ENCODE measurements at regions not wholly inside any gene's neighbourhood (a gene's known extent, or its start where the extent isn't known, plus 50 kb on each side); places are given as distances from the start of the nearest gene placed in this dataset.
A peak's percentile ranks its signal among the peaks of the same experiment; 100 is the strongest.

DNA sequence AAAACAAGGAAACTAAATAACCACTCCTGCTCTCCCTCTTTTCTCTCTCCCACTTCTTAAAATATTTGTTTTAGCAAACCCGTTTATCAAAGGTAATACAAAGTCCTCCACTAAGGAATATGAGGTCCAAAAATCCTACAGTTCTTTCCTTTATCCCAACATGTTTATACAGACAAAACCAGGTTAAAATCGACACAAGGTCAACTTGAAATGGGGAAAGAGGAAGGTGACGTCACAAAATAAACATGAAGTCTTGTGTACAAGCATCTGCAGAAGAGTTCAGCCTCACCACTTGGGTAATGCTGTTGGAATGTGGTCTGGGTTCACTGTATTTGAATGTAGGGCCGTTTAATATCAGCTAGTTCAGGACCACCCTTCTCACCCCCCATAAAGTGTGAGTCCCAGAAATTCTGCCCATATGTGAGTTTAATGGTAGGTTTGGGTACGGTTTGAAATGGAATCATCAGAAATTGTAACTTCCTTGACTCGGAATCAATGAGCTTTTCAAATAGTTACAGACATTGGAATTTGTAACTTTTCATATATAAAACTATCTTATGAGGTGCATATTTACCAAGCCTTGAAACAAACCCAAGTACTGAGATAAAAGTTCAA, 120.0 kb upstream of the SLC38A2 start:
- H3K79me2 ChIP-seq (ENCODE audit: insufficient read depth, low read length) = no peaks in the 10 kb centered on the region; the same call in 1 of the 2 replicates
- DNase-seq (ENCODE audit: low read depth, low spot score) (peak; percentile 85), ATAC-seq (peak; percentile 57)
- H3K36me3 ChIP-seq (ENCODE audit: control insufficient read depth in 1 of 2, insufficient read depth in 2 of 2, low read length in 2 of 2) = no peaks in the 10 kb centered on the region
- H3K9me3 ChIP-seq (ENCODE audit: control insufficient read depth in 1 of 2, insufficient read depth in 1 of 2, low read depth in 1 of 2, low read length in 2 of 2) = no peaks in the 10 kb centered on the region
- BruUV-seq (replicated peaks) = no TSS peak
- no peaks in the 10 kb centered on the region for H3K27me3 ChIP-seq (ENCODE audit: insufficient read depth, low read length)
- no peaks in the 10 kb centered on the region for H4K20me1 ChIP-seq (ENCODE audit: insufficient read depth)
- ChIA-PET RAD21 (ENCODE audit: low non-redundant PET in 1 of 2, low total read pairs in 2 of 2, uncharacterized antibody in 2 of 2, unreplicated experiment in 2 of 2) (interaction anchor here in 1 of 2 experiments (0.7 kb wide), 1 partner anchor 24 kb away, joined by 3 read pairs; no protein-coding TSS in a partner anchor), CTCF (no interaction called here), POLR2A (interaction anchor here (1.2 to 2.0 kb wide), 2 partner anchors 22 to 121 kb away, joined by 4 to 9 read pairs; no protein-coding TSS in a partner anchor)
- H2AFZ ChIP-seq (ENCODE audit: low read depth, low read length, poor library complexity, severe bottlenecking) = no peak overlapping the region
- H3K4me1 ChIP-seq (ENCODE audit: control insufficient read depth in 1 of 2, insufficient read depth in 2 of 2, low read length in 2 of 2) = peaks cover 71 to 74% of the 10 kb centered on the region in 2 experiments
- no peaks in the 10 kb centered on the region for H3K9me2 ChIP-seq (ENCODE audit: insufficient read depth)
- H3K27ac ChIP-seq (ENCODE audit: low read depth, low read length) = peak overlapping the region; percentile 73
- peak overlapping the region; percentile 7; the same call in 1 of the 2 replicates for H3K9ac ChIP-seq (ENCODE audit: low read length)
- no peak overlapping the region for H3K4me3 ChIP-seq (replicated peaks in 1 of 2; ENCODE audit: low read depth in 1 of 2, low read length in 2 of 2)
- peak overlapping the region; percentile 49 for H3K4me2 ChIP-seq (ENCODE audit: low read length)
- intact Hi-C loops (cut with micrococcal nuclease) = loop anchor here (5.0 kb wide), 3 partner anchors 60 to 120 kb away; partner anchors contain the start of gene SLC38A2
- TF ChIP-seq, protein P1, sequence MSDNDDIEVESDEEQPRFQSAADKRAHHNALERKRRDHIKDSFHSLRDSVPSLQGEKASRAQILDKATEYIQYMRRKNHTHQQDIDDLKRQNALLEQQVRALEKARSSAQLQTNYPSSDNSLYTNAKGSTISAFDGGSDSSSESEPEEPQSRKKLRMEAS (IDR thresholded peaks at IDR 0.05) = no peak
- no peak for TF ChIP-seq TCF7L2 (IDR thresholded peaks at IDR 0.05; ENCODE audit: borderline replicate concordance, extremely low read depth, insufficient read depth, insufficient read length)
- no peak for TF ChIP-seq POLR2A (IDR thresholded peaks at IDR 0.05; ENCODE audit: borderline replicate concordance, extremely low read depth, insufficient read depth, insufficient read length)
- TF ChIP-seq SRF (IDR thresholded peaks at IDR 0.05; ENCODE audit: low read depth) = no peak
- no peak for TF ChIP-seq ZNF274 (IDR thresholded peaks at IDR 0.05; ENCODE audit: low read depth, low read length)
- TF ChIP-seq ELF1 (IDR thresholded peaks at IDR 0.05; ENCODE audit: borderline replicate concordance, low read depth) = no peak
- no peak for TF ChIP-seq SIN3A (IDR thresholded peaks at IDR 0.05; ENCODE audit: low read depth)
- TF ChIP-seq SP1 (IDR thresholded peaks at IDR 0.05; ENCODE audit: low read depth) = peak; percentile 78
- TF ChIP-seq, protein P2, sequence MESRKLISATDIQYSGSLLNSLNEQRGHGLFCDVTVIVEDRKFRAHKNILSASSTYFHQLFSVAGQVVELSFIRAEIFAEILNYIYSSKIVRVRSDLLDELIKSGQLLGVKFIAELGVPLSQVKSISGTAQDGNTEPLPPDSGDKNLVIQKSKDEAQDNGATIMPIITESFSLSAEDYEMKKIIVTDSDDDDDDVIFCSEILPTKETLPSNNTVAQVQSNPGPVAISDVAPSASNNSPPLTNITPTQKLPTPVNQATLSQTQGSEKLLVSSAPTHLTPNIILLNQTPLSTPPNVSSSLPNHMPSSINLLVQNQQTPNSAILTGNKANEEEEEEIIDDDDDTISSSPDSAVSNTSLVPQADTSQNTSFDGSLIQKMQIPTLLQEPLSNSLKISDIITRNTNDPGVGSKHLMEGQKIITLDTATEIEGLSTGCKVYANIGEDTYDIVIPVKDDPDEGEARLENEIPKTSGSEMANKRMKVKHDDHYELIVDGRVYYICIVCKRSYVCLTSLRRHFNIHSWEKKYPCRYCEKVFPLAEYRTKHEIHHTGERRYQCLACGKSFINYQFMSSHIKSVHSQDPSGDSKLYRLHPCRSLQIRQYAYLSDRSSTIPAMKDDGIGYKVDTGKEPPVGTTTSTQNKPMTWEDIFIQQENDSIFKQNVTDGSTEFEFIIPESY (IDR thresholded peaks at IDR 0.05; ENCODE audit: extremely low read depth, insufficient replicate concordance, low read length) = no peak
- TF ChIP-seq FOSL1 (IDR thresholded peaks at IDR 0.05; ENCODE audit: low read depth) = peak; percentile 64
- no peak for TF ChIP-seq EZH2phosphoT487 (IDR thresholded peaks at IDR 0.05; ENCODE audit: borderline replicate concordance)
- no peak for TF ChIP-seq EZH2 (IDR thresholded peaks at IDR 0.05)
- no peak for TF ChIP-seq EGR1 (IDR thresholded peaks at IDR 0.05; ENCODE audit: low read depth)
- TF ChIP-seq, protein P3, sequence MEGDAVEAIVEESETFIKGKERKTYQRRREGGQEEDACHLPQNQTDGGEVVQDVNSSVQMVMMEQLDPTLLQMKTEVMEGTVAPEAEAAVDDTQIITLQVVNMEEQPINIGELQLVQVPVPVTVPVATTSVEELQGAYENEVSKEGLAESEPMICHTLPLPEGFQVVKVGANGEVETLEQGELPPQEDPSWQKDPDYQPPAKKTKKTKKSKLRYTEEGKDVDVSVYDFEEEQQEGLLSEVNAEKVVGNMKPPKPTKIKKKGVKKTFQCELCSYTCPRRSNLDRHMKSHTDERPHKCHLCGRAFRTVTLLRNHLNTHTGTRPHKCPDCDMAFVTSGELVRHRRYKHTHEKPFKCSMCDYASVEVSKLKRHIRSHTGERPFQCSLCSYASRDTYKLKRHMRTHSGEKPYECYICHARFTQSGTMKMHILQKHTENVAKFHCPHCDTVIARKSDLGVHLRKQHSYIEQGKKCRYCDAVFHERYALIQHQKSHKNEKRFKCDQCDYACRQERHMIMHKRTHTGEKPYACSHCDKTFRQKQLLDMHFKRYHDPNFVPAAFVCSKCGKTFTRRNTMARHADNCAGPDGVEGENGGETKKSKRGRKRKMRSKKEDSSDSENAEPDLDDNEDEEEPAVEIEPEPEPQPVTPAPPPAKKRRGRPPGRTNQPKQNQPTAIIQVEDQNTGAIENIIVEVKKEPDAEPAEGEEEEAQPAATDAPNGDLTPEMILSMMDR (IDR thresholded peaks at IDR 0.05 in 2 of 3, conservative IDR thresholded peaks at IDR 0.05 in 1 of 3; ENCODE audit: borderline replicate concordance in 1 of 3, insufficient read depth in 1 of 3, low read depth in 2 of 3, low read length in 2 of 3) = no peak
- TF ChIP-seq YY1 (IDR thresholded peaks at IDR 0.05; ENCODE audit: extremely low read depth, insufficient replicate concordance, low read depth, low read length) = no peak
- TF ChIP-seq JUND (IDR thresholded peaks at IDR 0.05) = peak; percentile 77
- TF ChIP-seq, protein P4, sequence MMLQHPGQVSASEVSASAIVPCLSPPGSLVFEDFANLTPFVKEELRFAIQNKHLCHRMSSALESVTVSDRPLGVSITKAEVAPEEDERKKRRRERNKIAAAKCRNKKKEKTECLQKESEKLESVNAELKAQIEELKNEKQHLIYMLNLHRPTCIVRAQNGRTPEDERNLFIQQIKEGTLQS (IDR thresholded peaks at IDR 0.05) = no peak
- TF ChIP-seq ZFX (IDR thresholded peaks at IDR 0.05) = no peak
- TF ChIP-seq CBX3 (IDR thresholded peaks at IDR 0.05; ENCODE audit: low read depth) = no peak; the same call in 1 of the 2 replicates
- TF ChIP-seq POLR2AphosphoS5 (IDR thresholded peaks at IDR 0.05; ENCODE audit: low read depth, low read length) = peak; percentile 37; the same call in 1 of the 2 replicates
- TF ChIP-seq RAD21 (IDR thresholded peaks at IDR 0.05; ENCODE audit: low read depth) = no peak
- TF ChIP-seq CEBPB (IDR thresholded peaks at IDR 0.05; ENCODE audit: low read depth) = peak; percentile 83

Data from HCT116 (cell line).